HCEC 1CT (cell line): ENCODE measurements at regions not wholly inside any gene's neighbourhood (a gene's known extent, or its start where the extent isn't known, plus 50 kb on each side); places are given as distances from the start of the nearest gene placed in this dataset.

ENCODE experiments used
- DNase-seq: peaks from one replicate; pipeline ENCODE4 v3.0.0-alpha.2; 2017

- DNase-seq: no peak
These were observed 115.5 kb upstream of the IRF2BP2 start for GRCh38 chr1:234725177-234726132.

- DNase-seq: peak; percentile 26
These were observed 114.7 kb upstream of the IRF2BP2 start for GRCh38 chr1:234724516-234725176.

GRCh38 chr1:234722904-234723720 lies 113.1 kb upstream of the IRF2BP2 start:
- DNase-seq: peak; percentile 91

- DNase-seq: no peak
These were observed 112.3 kb upstream of the IRF2BP2 start for GRCh38 chr1:234722270-234722704.

- peak; percentile 91 for DNase-seq
These were observed 111.7 kb upstream of the IRF2BP2 start for GRCh38 chr1:234721476-234722269.

GRCh38 chr1:234720709-234721441 lies 110.9 kb upstream of the IRF2BP2 start:
- DNase-seq: no peak

- no peak for DNase-seq
These were observed 109.7 kb upstream of the IRF2BP2 start for GRCh38 chr1:234719454-234720251.

- no peak for DNase-seq
These were observed 108.8 kb upstream of the IRF2BP2 start for GRCh38 chr1:234718496-234719453.

- DNase-seq: no peak
These were observed 107.0 kb upstream of the IRF2BP2 start for GRCh38 chr1:234716908-234717375.

- DNase-seq: no peak
These were observed 105.5 kb upstream of the IRF2BP2 start for GRCh38 chr1:234715252-234716014.

- DNase-seq: no peak
These were observed 103.9 kb upstream of the IRF2BP2 start for GRCh38 chr1:234713859-234714258.

- DNase-seq: no peak
These were observed 103.5 kb upstream of the IRF2BP2 start for GRCh38 chr1:234713440-234713839.

- no peak for DNase-seq
These were observed 102.9 kb upstream of the IRF2BP2 start for GRCh38 chr1:234712891-234713305.

- no peak for DNase-seq
These were observed 101.2 kb upstream of the IRF2BP2 start for GRCh38 chr1:234710936-234711724.

GRCh38 chr1:234710381-234710780 lies 100.4 kb upstream of the IRF2BP2 start:
- no peak for DNase-seq

GRCh38 chr1:234709473-234710228 lies 99.7 kb upstream of the IRF2BP2 start:
- no peak for DNase-seq
